HG03432 (cell line): ENCODE measurements at regions not wholly inside any gene's neighbourhood (a gene's known extent, or its start where the extent isn't known, plus 50 kb on each side); places are given as distances from the start of the nearest gene placed in this dataset.
A peak's percentile ranks its signal among the peaks of the same experiment; 100 is the strongest.
"Not testable (repeated sequence)": the region's sequence is repeated elsewhere in the genome, so short reads cannot be mapped to it uniquely, and the experiment has no call there.

Experiments used
- ATAC-seq: cut with Tn5 transposase; IDR thresholded peaks from one replicate; pipeline ENCODE4 v1.9.1; 2021; ENCODE audit warnings: mild to moderate bottlenecking, moderate library complexity; ENCODE audit not compliant: unreplicated experiment

DNA sequence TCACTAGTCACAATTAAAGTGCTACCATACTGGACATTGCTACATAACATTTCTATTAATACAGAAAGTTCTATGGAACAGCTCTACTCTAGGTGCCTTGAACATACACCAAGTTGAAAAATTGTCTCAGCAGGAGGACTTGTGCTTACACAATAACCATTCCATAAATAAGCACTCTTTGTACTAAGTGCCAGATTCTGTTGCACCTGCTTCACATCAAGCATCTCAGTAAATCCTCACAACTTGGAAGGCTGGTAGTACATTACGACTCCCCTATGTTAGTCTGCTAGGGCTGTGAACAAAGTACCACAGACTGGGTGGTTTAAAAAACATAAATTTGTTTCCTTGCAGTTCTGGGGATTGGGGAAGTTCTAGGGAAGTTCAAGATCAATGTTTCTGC lies 296.9 kb upstream of the NCKAP5 start:
- no peak for ATAC-seq

DNA sequence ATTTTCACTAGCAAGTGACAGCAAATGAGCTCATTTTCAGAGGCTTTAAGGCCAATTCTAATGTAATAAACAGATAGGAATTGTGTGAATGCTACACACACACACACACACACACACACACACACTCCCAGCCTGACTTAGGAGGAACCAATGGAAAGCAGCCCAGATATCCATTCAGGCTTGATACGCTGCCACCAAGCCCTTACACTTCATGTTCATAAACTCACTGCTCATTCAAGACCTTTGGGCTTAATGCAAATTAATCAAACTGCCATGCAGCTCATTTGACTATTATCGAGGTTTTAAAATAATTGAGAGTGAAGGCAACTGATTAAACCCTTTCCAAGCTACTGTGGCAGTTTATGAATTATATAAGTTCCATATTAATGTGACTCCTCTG lies 298.9 kb upstream of the NCKAP5 start:
- ATAC-seq = no peak

DNA sequence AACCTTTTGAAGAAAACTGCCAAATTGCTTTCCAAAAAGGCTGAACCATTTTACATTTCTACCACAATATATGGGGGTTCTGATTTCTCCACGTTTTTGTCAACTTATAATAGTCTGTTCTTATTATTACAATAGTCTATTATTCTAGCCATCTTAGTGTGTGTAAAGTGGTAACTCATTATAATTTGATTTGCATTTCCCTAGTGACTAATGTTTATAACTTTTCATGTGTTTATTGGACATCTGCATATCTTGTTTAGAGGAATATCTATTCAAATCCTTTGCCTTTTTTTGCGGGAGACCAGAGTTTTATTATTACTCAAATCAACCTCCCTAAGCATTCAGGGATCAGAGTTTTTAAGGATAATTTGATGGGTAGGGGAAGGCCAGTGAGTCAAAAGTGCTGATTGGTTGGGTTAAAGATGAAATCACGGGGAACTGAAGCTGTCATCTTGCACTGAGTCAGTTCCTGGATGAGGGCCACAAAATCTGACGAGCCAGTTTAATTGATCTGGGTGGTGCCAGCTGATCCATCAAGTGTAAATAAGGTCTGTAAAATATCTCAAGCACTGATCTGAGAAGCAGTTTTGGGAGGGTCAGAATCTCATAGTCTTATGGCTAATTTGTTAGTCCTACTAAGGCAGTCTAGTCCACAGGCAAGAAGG lies 303.4 kb upstream of the NCKAP5 start:
- no peak for ATAC-seq

DNA sequence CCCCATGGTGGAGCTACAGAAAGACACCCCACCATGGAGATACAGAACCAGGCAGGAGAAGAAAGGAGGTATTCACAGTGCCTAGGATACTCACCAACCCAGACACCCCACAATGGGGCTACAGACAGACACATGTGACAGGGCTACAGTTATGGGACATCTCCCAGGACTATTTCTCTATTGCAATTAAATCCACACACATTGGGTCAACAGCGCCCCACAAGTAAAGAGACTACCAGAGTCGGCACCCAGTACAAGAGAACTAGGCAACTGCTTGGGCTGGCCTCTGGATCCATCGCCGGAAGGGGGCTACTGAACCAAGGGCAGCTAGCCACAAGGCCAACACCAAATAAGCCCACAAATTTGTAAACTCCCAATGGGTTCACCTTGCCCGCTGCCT lies 310.1 kb upstream of the NCKAP5 start:
- ATAC-seq = no peak

DNA sequence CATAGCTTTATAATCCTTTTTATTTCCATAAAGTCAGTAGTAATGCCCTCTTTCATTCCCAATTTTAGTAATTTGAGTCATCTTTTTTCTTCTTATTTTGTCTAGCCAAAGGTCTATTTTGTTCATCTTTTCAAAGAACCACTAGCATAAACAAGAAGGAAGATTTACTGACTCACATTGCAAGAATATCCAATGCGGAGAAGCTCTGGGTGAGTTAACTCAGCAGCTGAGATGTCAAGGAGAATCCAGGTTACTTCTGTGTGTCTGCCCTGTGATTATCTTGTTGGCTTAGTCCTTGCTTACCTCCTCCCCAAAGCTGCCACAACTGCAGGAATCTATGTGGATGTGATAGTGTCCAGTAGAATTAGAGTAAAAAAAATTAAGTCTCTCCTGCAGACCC lies 311.4 kb upstream of the NCKAP5 start:
- no peak for ATAC-seq

DNA sequence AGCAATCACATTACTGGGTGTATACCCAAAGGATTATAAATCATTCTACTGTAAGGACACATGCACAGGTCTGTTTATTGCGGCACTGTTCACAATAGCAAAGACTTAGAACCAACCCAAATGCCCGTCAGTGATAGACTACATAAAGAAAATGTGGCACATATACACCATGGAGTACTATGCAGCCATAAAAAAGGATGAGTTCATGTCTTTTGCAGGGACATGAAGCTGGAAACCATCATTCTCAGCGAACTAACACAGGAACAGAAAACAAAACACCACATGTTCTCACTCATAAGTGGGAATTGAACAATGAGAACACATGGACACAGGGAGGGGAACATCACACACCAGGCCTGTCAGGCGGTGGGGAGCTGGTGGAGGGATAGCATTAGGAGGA lies 313.9 kb upstream of the NCKAP5 start:
- ATAC-seq = not testable (repeated sequence)

DNA sequence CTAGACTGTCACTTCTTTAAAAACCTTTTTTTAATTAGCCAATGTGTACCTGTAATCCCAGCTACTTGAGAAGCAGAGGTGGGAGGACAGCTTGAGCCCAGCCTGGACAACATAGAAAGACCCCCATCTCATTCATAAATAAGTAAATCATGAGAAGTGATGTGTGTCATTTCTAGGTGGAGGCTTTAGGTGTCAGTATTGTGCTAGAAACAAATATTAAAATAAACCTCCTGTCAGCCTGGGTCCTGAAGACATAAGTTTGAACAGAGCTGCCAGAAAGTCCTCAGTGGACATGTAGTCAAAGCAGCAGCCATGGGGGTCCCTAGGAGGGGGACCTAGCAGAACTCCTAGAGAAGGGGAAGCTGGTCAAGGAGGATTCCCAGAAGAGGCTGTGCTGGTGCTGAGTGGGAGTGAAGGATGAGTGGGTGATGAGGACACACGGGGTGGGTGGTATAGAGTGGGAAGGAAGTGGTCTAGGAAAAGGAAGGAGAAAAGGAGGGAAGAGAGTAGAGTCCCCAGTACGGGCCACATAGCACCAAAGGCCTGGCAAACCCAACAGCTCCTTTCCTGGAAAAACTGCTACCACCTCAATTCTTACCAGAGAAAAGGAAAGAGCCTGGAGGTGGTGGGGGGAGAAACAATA lies 316.6 kb upstream of the NCKAP5 start:
- no peak for ATAC-seq

DNA sequence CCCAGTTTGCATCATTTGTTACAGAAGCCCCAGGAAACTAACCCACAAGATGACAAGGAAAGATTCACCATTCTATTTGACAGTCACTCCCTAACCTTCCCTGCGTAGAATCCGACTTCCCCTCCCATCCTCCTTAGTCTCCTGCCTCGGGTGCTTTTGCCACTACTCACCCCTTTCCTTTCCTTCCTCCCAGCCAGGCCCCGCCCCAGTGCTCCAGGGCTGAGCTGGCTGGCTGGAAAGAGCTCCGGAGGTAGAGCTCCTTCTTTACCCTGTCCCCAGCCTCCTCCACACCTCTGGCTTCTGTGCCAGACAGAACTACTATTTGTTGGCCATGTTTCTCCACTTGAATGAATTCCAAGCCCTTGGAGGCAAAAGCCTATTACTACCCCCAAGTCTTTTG lies 317.6 kb upstream of the NCKAP5 start:
- ATAC-seq = no peak

DNA sequence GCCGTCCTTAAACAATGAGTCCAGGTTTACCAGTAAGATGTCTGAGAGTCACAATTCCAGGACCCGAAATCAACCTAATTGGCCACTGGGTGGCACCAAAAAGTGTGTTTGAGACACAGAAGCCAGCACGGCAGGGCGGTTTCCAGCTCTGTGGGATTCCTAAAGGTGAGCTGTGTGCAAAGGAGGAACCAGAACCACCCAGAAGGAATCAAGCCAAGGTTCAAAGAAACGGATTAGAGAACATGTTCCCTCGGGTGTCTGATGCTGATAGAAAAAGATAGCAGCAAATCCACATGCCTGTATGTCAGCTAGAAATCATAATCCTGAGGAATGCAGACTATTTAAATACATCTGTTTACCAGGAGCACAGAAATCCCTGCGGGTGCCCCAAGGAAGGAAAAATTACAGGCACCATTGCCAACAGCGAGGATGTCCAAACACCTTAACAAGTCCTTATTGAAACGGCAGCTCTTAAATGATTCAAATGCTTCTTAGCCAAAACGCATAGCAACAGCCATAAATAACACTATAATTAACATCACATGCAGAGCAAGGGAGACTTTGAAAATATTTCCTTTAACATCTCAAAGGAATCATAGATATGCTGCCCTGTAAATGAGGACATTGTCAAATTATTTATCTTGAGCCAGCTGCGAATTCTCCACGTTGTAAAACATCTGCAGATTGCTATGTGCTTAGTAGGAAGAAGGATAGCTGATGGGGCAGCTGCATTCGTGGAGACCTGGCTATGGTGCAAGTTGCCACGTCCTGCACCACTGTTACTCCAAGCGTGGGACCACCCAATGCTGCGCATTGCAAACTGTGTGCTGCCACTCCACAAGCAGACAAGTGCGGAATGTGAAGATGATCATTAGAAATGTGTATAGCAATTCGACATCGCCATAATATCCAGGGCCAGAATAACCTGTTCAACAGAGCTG lies 318.7 kb upstream of the NCKAP5 start:
- peak; percentile 77 for ATAC-seq

DNA sequence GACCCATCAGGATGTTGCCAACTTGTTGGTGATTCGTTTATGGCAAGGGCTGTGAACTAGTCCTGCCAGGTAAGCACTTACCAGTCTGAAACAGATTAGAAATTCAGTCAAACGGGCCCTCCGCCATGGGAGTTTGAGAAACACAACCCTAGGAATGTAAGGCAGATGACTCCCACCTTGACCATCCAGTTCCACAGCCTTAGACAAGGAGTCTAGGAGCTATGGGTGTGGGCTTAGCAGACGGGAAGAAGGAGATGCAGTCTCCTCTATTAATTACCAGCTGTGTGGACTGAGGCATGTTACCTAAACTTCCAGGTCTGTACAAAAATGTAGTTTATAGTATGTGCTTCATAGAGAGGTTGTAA lies 319.4 kb upstream of the NCKAP5 start:
- ATAC-seq = no peak

DNA sequence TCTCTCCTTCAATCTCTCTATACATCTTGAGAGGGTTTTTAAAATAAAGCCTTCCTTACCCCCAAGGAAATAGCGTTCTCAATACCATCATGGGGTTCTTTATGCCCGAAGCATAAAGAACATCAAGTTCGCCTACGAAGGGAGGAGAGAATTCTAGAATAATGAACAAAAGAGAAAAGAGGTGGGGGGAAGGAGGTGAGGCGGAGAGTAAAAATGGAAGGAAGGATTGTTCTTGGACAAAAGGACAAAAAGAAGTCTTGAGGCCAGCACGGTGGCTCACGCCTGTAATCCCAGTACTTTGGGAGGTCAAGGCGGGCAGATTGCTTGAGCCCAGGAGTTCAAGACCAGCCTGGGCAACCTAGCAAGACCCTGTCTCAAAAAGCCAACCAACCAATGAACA lies 319.8 kb upstream of the NCKAP5 start:
- ATAC-seq = no peak

DNA sequence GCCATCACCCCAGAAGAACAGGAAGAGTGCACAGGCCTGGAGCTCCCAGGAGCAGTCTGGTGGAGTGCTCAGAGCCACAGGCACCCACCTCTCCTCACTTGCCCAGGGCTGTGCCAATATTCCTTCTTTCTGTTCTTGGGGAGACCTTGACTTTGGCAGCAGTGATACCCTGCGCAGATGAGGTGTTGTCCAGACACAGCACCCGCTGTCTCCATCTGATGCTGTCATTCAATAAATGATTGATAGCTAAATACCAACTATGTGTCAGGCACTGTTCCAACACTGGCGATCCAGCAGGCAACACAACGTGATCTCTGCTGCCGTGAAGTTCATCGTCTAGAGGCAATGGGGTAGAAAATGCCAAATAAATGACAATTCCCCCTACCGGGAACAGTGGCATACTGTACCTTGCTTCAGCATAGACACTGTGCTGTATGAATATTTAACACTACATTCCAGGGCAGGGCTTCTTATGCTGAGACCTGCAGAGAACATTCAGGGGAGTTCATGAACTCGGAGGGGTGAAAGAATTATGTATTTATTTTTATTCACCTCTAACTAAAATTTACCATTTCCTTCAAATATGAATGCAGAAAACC lies 320.5 kb upstream of the NCKAP5 start:
- ATAC-seq = no peak

DNA sequence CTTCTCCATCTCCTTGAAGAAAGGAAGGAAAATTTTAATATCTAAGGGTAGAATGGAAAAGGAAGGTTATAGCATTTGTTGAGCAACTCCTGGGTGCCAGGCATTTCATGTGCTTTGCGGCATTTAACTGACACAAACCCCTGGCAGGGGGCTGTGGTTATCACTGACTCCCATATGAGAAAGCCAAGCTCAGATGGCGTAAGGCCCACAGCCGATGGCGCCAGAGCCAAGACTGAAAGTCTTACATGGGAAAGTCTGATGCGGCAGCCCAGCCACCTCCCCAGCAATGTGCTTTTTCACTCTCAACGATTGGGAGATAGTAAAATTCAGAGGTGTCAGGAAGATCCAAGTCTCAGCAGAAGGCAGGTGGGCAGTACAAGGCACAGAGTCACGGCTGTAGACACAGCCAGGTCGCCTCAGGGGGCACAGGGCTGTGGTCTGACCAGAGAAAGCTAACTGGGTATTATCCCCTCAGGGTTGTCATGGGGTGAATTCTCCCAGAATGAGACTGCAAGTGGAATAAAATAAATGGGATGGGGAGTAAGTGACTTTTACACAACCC lies 324.2 kb upstream of the NCKAP5 start:
- ATAC-seq = no peak

DNA sequence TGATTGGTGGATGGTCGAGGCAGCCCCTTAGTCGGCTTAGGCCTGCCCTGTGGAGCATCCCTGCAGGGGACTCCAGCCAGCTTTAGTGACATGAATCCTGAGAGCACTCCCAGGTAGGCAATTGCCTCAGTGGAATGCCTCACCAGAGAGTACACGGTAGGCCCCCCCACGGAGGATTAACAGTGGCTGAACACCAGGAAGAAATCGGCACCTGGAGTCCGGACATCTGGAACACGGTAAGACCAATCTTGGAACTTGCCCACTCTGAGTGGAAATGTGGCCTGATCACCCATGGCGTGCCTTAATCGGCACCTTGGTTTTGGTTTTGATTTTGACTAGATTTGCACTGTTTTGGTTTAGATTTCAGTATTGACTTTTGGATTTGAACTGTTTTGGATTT lies 326.2 kb upstream of the NCKAP5 start:
- no peak for ATAC-seq

DNA sequence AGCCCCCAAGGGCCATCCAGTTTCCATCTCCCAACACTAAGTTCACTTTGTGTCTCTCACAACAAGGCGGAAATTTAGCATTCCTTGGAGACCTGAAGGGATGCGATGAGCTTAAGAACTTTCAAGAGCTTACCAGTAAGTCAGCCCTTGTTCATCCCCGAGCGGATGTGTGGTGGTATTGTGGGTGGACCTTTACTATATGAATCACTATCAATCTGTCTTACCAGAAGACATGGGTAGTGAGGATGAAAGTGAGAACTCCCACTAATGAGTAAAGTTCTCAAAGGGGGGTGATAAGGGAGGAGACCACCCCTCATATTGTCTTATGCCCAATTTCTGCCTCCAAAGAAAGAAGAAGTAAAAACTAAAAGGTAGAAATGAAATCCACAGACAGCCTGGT lies 329.6 kb upstream of the NCKAP5 start:
- not testable (repeated sequence) for ATAC-seq

DNA sequence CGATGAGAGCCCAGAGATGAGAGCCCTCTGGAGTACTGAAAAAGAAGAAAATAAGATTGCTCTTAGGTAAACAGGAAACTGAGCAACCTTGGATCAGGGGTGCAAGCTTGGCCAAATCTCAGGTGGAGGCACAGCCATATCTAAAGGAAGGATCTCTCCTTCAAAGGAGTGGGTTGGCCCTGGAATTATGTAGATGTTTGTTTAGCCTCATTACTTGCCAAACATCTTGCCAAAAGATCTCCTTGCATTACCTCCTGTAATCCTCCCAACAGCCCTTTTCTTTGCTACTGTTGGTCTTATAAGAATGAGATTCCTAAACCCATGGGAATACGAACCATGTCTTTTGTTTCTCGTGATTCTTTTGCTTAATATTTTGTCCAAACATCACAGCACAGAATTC lies 332.6 kb upstream of the NCKAP5 start:
- ATAC-seq = no peak

DNA sequence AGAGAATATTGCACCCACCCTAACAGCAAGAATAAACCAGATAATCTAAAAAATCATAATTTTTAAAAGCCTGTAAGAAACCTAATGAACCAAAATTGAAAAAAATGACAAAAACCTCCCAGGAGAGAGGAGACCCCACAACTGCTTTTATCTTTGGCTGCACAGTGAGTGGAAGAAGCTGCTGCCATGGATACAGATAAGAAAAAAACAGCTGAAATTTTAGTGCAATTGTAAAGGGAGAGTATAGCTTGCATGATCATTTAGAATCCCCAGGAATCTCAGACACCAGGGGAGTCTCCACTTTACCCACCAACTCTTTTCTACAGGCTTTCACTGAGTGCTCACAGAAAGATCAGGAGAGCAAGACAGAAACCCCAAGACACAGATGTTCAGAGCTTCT lies 338.1 kb upstream of the NCKAP5 start:
- ATAC-seq = no peak

DNA sequence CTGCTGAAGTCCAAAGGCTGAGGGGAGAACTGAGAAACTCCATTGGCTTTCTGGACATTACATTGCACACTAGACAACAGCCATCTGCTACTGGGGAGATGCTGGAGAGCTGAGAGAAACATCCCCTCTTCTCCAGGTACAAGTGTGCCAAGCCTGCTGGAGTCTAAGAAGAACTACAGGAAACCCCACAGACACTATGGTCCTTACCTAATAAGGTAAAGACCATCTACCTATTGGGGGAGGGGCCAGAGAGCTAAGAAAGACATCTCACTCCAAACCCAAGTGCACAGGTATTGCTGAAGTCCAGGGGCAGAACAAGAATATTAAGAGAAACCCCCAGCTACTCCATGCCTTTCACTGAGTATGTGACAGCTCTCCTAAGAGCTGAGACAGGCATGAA lies 338.7 kb upstream of the NCKAP5 start:
- ATAC-seq = no peak

DNA sequence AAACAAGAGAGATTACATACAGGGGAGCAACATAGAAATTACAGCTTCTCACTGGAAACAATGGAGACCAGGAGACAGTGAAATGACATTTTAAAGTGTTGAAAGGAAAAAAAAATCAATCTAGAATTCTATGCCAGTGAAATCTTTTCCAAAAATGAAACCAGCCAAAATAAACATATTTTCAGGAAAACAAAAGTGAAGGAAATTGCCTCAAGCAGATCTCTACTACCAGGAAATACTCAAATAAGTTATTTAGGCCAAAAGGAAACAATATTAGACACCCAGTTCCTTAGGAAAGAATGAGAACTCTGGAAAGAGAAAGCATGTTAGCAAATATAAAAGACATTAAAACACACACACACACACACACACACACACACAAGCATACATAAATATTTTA lies 339.9 kb upstream of the NCKAP5 start:
- ATAC-seq = no peak

DNA sequence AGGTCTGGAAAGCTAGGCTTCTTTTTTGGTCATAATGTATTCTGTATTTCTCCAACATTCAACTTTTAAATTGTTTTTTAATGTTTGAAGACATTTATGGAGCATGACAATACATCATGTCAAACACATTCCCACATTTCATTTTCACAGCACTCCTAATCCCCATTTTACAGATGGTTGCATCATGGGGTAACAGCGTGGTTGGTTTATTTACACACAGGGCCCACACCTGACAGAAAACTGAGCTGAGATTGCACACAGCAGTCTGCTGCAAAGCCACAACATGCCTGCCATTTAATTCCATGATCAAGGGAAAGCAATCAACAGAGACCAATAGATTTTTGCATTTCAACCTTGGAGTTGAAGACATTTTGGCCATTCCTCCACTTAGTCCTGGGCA lies 335.7 kb upstream of the MGAT5 start:
- ATAC-seq = no peak

DNA sequence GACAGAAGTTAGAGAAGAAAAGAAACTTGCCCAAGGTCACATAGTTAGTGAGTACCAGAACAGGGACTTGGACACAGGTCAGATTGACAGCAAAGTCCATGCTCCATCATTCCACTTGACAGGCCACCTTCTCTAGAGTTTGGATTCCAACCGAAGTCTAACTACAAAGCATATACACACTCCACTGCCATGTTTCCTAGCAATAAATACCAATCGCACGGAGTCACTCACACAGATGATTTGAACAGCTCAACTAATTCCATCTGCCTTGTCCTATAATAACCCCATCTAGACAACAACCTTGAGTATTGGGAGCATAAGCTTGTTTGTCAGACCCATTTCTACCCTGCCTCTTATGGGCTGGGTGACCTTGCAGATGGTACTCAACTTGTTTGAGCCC lies 334.6 kb upstream of the MGAT5 start:
- ATAC-seq = no peak
